ENCODE measurements at regions not wholly inside any gene's neighbourhood (a gene's known extent, or its start where the extent isn't known, plus 50 kb on each side); places are given as distances from the start of the nearest gene placed in this dataset.

- H3K79me2 ChIP-seq (ENCODE audit: insufficient read depth), result no peaks in the 10 kb centered on the region
- H3K36me3 ChIP-seq (replicated peaks in 1 of 2; ENCODE audit: control insufficient read depth in 1 of 2, insufficient read depth in 2 of 2, low read length in 1 of 2), result no peaks in the 10 kb centered on the region
- ChIA-PET CTCF (interaction anchor here (0.9 kb wide), 2 partner anchors 20 to 43 kb away, joined by 3 read pairs; no protein-coding TSS in a partner anchor), POLR2A (no interaction called here)
- H3K9ac ChIP-seq, result no peak overlapping the region
- TF ChIP-seq CHD2 (IDR thresholded peaks at IDR 0.05; ENCODE audit: low read length, partially characterized antibody), result no peak
- no peak for TF ChIP-seq RCOR1 (IDR thresholded peaks at IDR 0.05; ENCODE audit: low read length)
- no peak for TF ChIP-seq YY1 (IDR thresholded peaks at IDR 0.05; ENCODE audit: low read depth)
- TF ChIP-seq ELF1 (IDR thresholded peaks at IDR 0.05), result no peak
- no peak for TF ChIP-seq FOXM1 (IDR thresholded peaks at IDR 0.05; ENCODE audit: low read depth)
- TF ChIP-seq FOXJ3 (CRISPR knock-in tag; IDR thresholded peaks at IDR 0.05), result no peak
- TF ChIP-seq SIN3A (IDR thresholded peaks at IDR 0.05; ENCODE audit: borderline replicate concordance, low read depth, low read length), result no peak
- TF ChIP-seq GABPA (IDR thresholded peaks at IDR 0.05; ENCODE audit: low read depth), result no peak
- TF ChIP-seq MXI1 (IDR thresholded peaks at IDR 0.05; ENCODE audit: low read depth, low read length), result no peak
- TF ChIP-seq SMC3 (IDR thresholded peaks at IDR 0.05; ENCODE audit: low read depth, low read length), result no peak
- no peak for TF ChIP-seq MEF2A (IDR thresholded peaks at IDR 0.05; ENCODE audit: borderline replicate concordance, low read depth)
- TF ChIP-seq RXRA (IDR thresholded peaks at IDR 0.05; ENCODE audit: borderline replicate concordance, low read depth), result no peak
- TF ChIP-seq NRF1 (IDR thresholded peaks at IDR 0.05; ENCODE audit: low read depth, low read length), result no peak
- TF ChIP-seq NFIC (IDR thresholded peaks at IDR 0.05; ENCODE audit: borderline replicate concordance), result no peak
- no peak for TF ChIP-seq TAF1 (IDR thresholded peaks at IDR 0.05; ENCODE audit: borderline replicate concordance, low read depth, low read length)
- H3K4me1 ChIP-seq (ENCODE audit: control insufficient read depth in 1 of 2, insufficient read depth in 2 of 2, low read depth in 1 of 2, low read length in 1 of 2), result peaks cover 0 to 3% of the 10 kb centered on the region in 2 experiments; a peak in 1 of 4 replicates
- no peaks in the 10 kb centered on the region for H4K20me1 ChIP-seq (ENCODE audit: insufficient read depth)
- no peak overlapping the region for H3K4me3 ChIP-seq (ENCODE audit: low read depth in 2 of 2, low read length in 1 of 2)
- no peaks in the 10 kb centered on the region for H3K9me2 ChIP-seq
- DNase-seq, result no peak
- WGBS (ENCODE audit: low lambda C conversion rate), result 62% methylated on average over 1 of the region's 1 CpG
- H3K27ac ChIP-seq (ENCODE audit: low read depth in 2 of 2, low read length in 1 of 2), result no peak overlapping the region
- H3K9me3 ChIP-seq, result no peaks in the 10 kb centered on the region
- H3F3A ChIP-seq (replicated peaks; ENCODE audit: insufficient read depth), result no peaks in the 10 kb centered on the region
- H3K4me2 ChIP-seq, result no peak overlapping the region
- no peak overlapping the region for H2AFZ ChIP-seq (ENCODE audit: low read depth)
- no peaks in the 10 kb centered on the region for H3K27me3 ChIP-seq (ENCODE audit: insufficient read depth)
These were observed 864.1 kb downstream of the DIAPH3 start for GRCh38 chr13:59299584-59299983.

- no peaks in the 10 kb centered on the region for H3K9me3 ChIP-seq
- H3K36me3 ChIP-seq (replicated peaks in 1 of 2; ENCODE audit: control insufficient read depth in 1 of 2, insufficient read depth in 2 of 2, low read length in 1 of 2), result no peaks in the 10 kb centered on the region
- no peak for TF ChIP-seq GABPA (IDR thresholded peaks at IDR 0.05; ENCODE audit: low read depth)
- TF ChIP-seq MXI1 (IDR thresholded peaks at IDR 0.05; ENCODE audit: low read depth, low read length), result no peak
- TF ChIP-seq CHD2 (IDR thresholded peaks at IDR 0.05; ENCODE audit: low read length, partially characterized antibody), result no peak
- no peak for TF ChIP-seq PBX3 (IDR thresholded peaks at IDR 0.05)
- no peak for TF ChIP-seq SIN3A (IDR thresholded peaks at IDR 0.05; ENCODE audit: borderline replicate concordance, low read depth, low read length)
- TF ChIP-seq NFIC (IDR thresholded peaks at IDR 0.05; ENCODE audit: borderline replicate concordance), result no peak
- no peak for TF ChIP-seq CTCF (IDR thresholded peaks at IDR 0.05)
- no peak for TF ChIP-seq JUND (IDR thresholded peaks at IDR 0.05)
- no peak for TF ChIP-seq RCOR1 (IDR thresholded peaks at IDR 0.05; ENCODE audit: low read length)
- no peak for TF ChIP-seq TCF12 (IDR thresholded peaks at IDR 0.05)
- TF ChIP-seq FOXJ3 (CRISPR knock-in tag; IDR thresholded peaks at IDR 0.05), result no peak
- no peaks in the 10 kb centered on the region for H3K27me3 ChIP-seq (ENCODE audit: insufficient read depth)
- H3K79me2 ChIP-seq (ENCODE audit: insufficient read depth), result no peaks in the 10 kb centered on the region
- H2AFZ ChIP-seq (ENCODE audit: low read depth), result no peak overlapping the region
- POLR2A ChIA-PET, result no interaction called here
- H3K4me1 ChIP-seq (ENCODE audit: control insufficient read depth in 1 of 2, insufficient read depth in 2 of 2, low read depth in 1 of 2, low read length in 1 of 2), result peaks cover 0 to 3% of the 10 kb centered on the region in 2 experiments; a peak in 1 of 4 replicates
- H3F3A ChIP-seq (replicated peaks; ENCODE audit: insufficient read depth), result no peaks in the 10 kb centered on the region
- WGBS (ENCODE audit: low lambda C conversion rate), result 81% methylated on average over 9 of the region's 9 CpGs
- no peak overlapping the region for H3K4me2 ChIP-seq
- H3K4me3 ChIP-seq (ENCODE audit: low read depth in 2 of 2, low read length in 1 of 2), result no peak overlapping the region
- no peak overlapping the region for H3K27ac ChIP-seq (ENCODE audit: low read depth in 2 of 2, low read length in 1 of 2)
- H4K20me1 ChIP-seq (ENCODE audit: insufficient read depth), result no peaks in the 10 kb centered on the region
- no peak overlapping the region for H3K9ac ChIP-seq
- CTCF ChIA-PET, result interaction anchor here (0.9 to 1.3 kb wide), 2 partner anchors 13 to 42 kb away, joined by 3 read pairs; no protein-coding TSS in a partner anchor
- no peak for DNase-seq
- H3K9me2 ChIP-seq, result no peaks in the 10 kb centered on the region
These were observed 863.2 kb downstream of the DIAPH3 start for GRCh38 chr13:59300355-59301173.
